Parathyroid adenoma (tissue), 2 donors: ENCODE measurements at regions not wholly inside any gene's neighbourhood (a gene's known extent, or its start where the extent isn't known, plus 50 kb on each side); places are given as distances from the start of the nearest gene placed in this dataset.

Experiments used
- H2AFZ ChIP-seq: fragments of 300-600 bp; sonication (generic); one replicate; pipeline ENCODE4 v1.7.0; 2017; ENCODE audit warnings: antibody characterized with exemption, mild to moderate bottlenecking
- H3K27ac ChIP-seq: fragments of 300-600 bp; sonication (generic); one replicate; pipeline ENCODE4 v1.7.0; 2017
- H3K27me3 ChIP-seq: fragments of 300-600 bp; sonication (generic); one replicate; pipeline ENCODE4 v1.7.0; 2017; ENCODE audit warnings: low read length; ENCODE audit not compliant: control insufficient read depth, insufficient read depth
- H3K36me3 ChIP-seq: fragments of 300-600 bp; sonication (generic); one replicate; pipeline ENCODE4 v1.7.0; 2017; ENCODE audit warnings: low read length; ENCODE audit not compliant: control insufficient read depth, insufficient read depth
- H3K4me1 ChIP-seq: fragments of 300-600 bp; sonication (generic); one replicate; pipeline ENCODE4 v1.7.0; 2017; ENCODE audit warnings: control low read depth
- H3K4me2 ChIP-seq: fragments of 300-600 bp; sonication (generic); one replicate; pipeline ENCODE4 v1.7.0; 2017; ENCODE audit warnings: low read length
- H3K4me3 ChIP-seq: fragments of 300-600 bp; sonication (generic); one replicate; pipeline ENCODE4 v1.7.0; 2017; ENCODE audit warnings: low read depth, low read length
- H3K79me2 ChIP-seq: fragments of 300-600 bp; sonication (generic); one replicate; pipeline ENCODE4 v1.7.0; 2017; ENCODE audit warnings: control low read depth
- H3K9ac ChIP-seq: fragments of 300-600 bp; sonication (generic); one replicate; pipeline ENCODE4 v1.7.0; 2017; ENCODE audit warnings: mild to moderate bottlenecking
- H3K9me3 ChIP-seq: fragments of 300-600 bp; sonication (generic); one replicate; pipeline ENCODE4 v1.7.0; 2017; ENCODE audit warnings: low read length; ENCODE audit not compliant: control insufficient read depth
- CTCF ChIP-seq: fragments of 300-600 bp; sonication (generic); IDR thresholded peaks from one replicate; pipeline ENCODE4 v1.7.0; 2017; ENCODE audit warnings: antibody characterized with exemption, mild to moderate bottlenecking
- donor health status: primary hyperparathyroidism.

- Histone ChIP-seq H3K4me2 (no peak overlapping the region), H3K27me3 (no peaks in the 10 kb centered on the region), H3K36me3 (no peaks in the 10 kb centered on the region), H3K79me2 (no peaks in the 10 kb centered on the region), H3K9me3 (no peaks in the 10 kb centered on the region), H3K4me1 (no peaks in the 10 kb centered on the region), H3K9ac (no peak overlapping the region), H3K4me3 (no peak overlapping the region), H2AFZ (no peak overlapping the region), H3K27ac (no peak overlapping the region)
- TF ChIP-seq CTCF: no peak
These were observed 127.0 kb upstream of the GATB start for GRCh38 chr4:151887816-151888180.

GRCh38 chr4:151887031-151887815 is 126.4 kb upstream of the GATB start:
- no peak for TF ChIP-seq CTCF
- Histone ChIP-seq H3K4me1 (no peaks in the 10 kb centered on the region), H3K27me3 (no peaks in the 10 kb centered on the region), H3K27ac (no peak overlapping the region), H3K36me3 (no peaks in the 10 kb centered on the region), H3K4me3 (no peak overlapping the region), H3K9me3 (no peaks in the 10 kb centered on the region), H2AFZ (no peak overlapping the region), H3K9ac (no peak overlapping the region), H3K79me2 (no peaks in the 10 kb centered on the region), H3K4me2 (no peak overlapping the region)

GRCh38 chr4:151885123-151885522 is 124.3 kb upstream of the GATB start:
- Histone ChIP-seq H3K4me2 (no peak overlapping the region), H3K27me3 (no peaks in the 10 kb centered on the region), H3K4me3 (no peak overlapping the region), H2AFZ (no peak overlapping the region), H3K36me3 (no peaks in the 10 kb centered on the region), H3K27ac (no peak overlapping the region), H3K79me2 (no peaks in the 10 kb centered on the region), H3K9me3 (no peaks in the 10 kb centered on the region), H3K9ac (no peak overlapping the region), H3K4me1 (no peaks in the 10 kb centered on the region)
- no peak for TF ChIP-seq CTCF

GRCh38 chr4:151883747-151884146 is 122.9 kb upstream of the GATB start:
- H3K79me2 ChIP-seq: no peaks in the 10 kb centered on the region
- H3K27me3 ChIP-seq: no peaks in the 10 kb centered on the region
- H3K9ac ChIP-seq: no peak overlapping the region
- H3K4me1 ChIP-seq: no peaks in the 10 kb centered on the region
- no peaks in the 10 kb centered on the region for H3K36me3 ChIP-seq
- no peak overlapping the region for H3K27ac ChIP-seq
- no peak overlapping the region for H2AFZ ChIP-seq
- TF ChIP-seq CTCF: no peak
- H3K4me3 ChIP-seq: no peak overlapping the region
- no peaks in the 10 kb centered on the region for H3K9me3 ChIP-seq
- H3K4me2 ChIP-seq: no peak overlapping the region
